Stimulated activated CD4-positive, alpha-beta T cell treated with anti-CD3 and anti-CD28 coated beads, Interleukin-4, amount 100 ng/mL, for 48 hours (primary cell): ENCODE measurements at regions not wholly inside any gene's neighbourhood (a gene's known extent, or its start where the extent isn't known, plus 50 kb on each side); places are given as distances from the start of the nearest gene placed in this dataset.
"Not testable (repeated sequence)": the region's sequence is repeated elsewhere in the genome, so short reads cannot be mapped to it uniquely, and the experiment has no call there.

Source experiments
- DNase-seq, 2 donors: peaks; one replicate each; pipeline ENCODE4 v3.0.0-alpha.2; 2020; ENCODE audit warnings: low read depth in 2 of 2

DNA sequence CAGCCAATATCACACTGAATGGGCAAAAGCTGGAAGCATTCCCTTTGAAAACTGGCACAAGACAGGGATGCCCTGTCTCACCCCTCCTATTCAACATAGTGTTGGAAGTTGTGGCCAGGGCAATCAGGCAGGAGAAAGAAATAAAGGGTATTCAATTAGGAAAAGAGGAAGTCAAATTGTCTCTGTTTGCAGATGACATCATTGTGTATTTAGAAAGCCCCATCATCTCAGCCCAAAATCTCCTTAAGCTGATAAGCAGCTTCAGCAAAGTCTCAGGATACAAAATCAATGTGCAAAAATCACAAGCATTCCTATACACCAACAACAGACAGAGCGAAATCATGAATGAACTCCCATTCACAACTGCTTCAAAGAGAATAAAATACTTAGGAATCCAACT is 223.2 kb downstream of the MEX3B start:
- not testable (repeated sequence) for DNase-seq

GRCh38 chr15:81819924-81820635 is 225.7 kb downstream of the MEX3B start:
- DNase-seq: no peak

DNA sequence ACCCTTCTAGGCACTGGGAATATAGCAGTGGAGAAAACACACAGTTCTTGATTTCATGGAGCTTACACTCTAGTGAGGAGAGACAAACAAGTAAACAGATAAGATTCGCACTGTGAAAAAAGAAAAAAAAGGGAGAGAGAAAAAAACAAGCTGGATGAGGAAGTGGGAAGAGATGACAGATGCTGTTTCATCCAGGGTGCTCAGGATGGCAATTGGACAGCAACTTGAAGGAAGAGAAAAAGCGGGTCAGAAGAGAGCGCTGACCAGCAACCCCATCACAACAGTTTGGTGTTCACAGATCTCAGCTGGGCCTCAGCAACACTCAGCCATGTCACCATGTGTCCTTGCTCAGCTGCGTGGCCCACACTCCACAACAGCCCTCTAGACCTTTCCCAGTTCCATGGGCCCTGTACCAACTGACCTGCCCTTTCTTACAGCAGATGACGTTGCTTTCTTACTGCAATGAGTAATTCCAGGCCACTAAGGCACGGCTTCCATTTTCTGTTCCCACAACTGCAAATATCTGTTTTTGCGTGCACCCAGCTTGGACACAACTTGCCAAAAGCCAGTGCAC is 230.8 kb downstream of the MEX3B start:
- DNase-seq: no peak

DNA sequence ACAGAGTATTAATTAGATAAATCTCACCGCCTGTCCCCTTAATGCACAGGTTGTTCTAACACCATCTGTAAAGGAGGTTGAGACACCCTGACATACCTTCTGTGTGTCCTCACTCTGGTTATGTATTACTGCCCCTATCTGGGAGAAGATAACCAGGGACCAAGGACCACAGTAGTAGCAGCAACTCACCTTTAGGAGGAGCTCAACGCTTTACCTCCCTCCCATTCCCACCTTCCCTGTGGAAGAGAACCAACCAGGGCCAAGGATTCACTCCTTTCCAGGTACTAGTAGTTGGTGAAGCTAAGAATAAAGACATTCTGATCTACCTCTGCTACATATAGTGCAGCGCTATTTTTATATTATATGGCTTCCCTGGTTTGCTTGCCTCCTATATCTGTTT is 232.6 kb downstream of the MEX3B start:
- no peak for DNase-seq

GRCh38 chr15:81812456-81812855 is 233.4 kb downstream of the MEX3B start:
- no peak for DNase-seq

GRCh38 chr15:81811736-81812135 is 234.1 kb downstream of the MEX3B start:
- no peak for DNase-seq

- DNase-seq: no peak
Observed at GRCh38 chr15:81809543-81809942, 236.3 kb downstream of the MEX3B start.

- DNase-seq: no peak
Observed at GRCh38 chr15:81807806-81808205, 238.0 kb downstream of the MEX3B start.

- DNase-seq: no peak
Observed at GRCh38 chr15:81807186-81807585, 238.6 kb downstream of the MEX3B start.

- DNase-seq: no peak
Observed at GRCh38 chr15:81795899-81796298, 249.9 kb downstream of the MEX3B start.

GRCh38 chr15:81792646-81793045 is 253.2 kb downstream of the MEX3B start:
- no peak for DNase-seq

- DNase-seq: not testable (repeated sequence)
Observed at GRCh38 chr15:81791322-81791721, 254.5 kb downstream of the MEX3B start.

DNA sequence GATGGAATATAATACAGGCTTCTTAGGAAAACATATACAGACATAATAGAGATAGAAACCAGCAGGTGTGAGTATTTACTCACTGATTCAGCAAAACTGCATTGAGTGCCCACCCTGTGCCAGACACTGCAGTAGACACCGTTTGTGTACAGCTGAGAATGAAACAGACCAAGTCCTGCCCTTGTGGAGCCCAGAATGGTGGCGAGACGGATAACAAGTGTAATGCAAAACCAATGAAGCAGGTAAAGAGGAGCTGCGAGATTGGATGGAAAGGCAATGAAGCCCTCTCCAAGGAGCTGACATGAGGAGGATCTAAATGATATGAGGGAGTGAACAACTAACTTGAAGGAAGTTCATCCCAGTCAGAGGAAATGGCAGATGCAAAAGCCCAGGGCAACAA is 256.4 kb downstream of the MEX3B start:
- no peak for DNase-seq

- DNase-seq: no peak
Observed at GRCh38 chr15:81786776-81787175, 259.0 kb downstream of the MEX3B start.

DNA sequence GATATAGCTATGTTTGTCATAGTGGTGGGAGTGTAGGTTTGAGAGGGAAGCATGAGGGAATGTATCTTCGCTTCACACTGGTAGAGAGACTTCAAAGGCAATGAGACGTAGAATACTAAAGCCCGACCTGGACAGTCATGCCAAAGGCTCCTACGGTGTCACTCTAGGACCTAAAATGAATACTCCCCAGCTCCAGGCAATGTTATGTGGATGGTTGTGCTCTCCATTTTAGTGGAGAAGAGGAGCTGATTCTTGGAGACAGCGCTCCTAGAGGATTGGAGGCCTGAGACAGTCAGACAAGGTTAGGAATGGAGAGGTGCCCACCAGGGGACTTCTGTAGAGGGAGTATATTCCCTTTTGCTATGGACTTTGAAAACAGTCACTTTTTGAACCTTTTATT is 260.1 kb downstream of the MEX3B start:
- DNase-seq: no peak

GRCh38 chr15:81785181-81785580 is 260.6 kb downstream of the MEX3B start:
- no peak for DNase-seq

GRCh38 chr15:81784751-81785150 is 261.1 kb downstream of the MEX3B start:
- no peak for DNase-seq

GRCh38 chr15:81783586-81783985 is 262.2 kb downstream of the MEX3B start:
- no peak for DNase-seq

GRCh38 chr15:81783076-81783475 is 262.7 kb downstream of the MEX3B start:
- no peak for DNase-seq

DNA sequence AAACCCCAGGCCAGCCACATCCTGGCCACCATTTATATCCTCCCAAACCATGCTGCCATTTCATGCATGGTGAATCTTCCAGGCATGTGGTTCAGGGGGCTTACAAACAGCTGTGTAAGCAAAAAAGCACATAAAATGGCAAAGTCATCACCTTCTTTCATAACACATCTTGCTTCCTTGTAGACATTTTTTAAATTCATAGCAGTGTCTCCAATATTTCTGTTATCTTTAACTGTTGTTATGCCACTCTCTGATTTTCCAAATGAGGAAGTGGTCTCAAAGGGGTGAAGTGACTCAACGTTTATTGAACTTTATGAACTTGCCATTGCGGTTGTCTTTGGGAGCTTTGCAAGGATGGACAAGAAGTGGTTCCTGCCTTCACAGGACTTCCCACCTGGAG is 264.4 kb downstream of the MEX3B start:
- no peak for DNase-seq

DNA sequence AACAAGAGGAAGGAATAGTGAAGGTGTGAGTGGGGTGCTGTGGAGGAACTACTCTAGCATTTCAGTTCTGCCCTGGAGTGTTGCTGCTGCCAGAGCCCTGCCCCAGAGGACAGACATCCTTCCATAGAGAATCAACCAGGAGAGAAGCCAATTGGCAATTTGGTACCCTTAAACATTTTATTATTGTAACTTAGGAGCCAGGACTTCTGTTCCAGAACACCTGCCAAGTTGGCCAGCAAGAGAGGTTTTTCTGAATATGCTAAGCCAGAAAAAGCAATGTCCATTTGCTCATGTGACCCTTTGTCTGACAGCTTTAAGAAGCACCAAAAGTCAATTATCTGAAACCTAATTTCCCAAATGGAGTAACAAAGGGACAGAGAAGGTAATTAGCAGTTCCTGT is 264.9 kb downstream of the MEX3B start:
- DNase-seq: no peak

GRCh38 chr15:81779181-81779580 is 266.6 kb downstream of the MEX3B start:
- no peak for DNase-seq

GRCh38 chr15:81777546-81777945 is 268.3 kb downstream of the MEX3B start:
- no peak for DNase-seq

DNA sequence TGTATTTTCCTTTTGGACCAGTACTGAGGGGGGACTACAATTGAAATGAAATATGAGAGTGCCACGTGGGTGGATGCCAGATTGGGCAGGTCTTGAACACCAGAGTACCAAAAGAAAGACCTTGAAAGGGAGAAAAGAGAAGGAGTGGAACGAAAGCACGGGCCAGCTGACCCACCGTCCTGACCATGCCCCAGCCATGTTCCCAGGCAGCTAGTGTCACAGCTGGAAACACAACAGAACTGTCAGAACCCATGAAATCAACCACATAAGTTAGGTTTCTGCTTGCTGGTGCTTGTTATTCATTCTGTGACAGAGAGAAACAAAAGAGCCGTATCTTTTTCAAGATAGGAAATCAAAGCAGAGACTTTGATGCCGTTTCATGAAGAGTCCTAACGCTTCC is 268.8 kb downstream of the MEX3B start:
- no peak for DNase-seq
